IMR-90 (cell line): ENCODE measurements at regions not wholly inside any gene's neighbourhood (a gene's known extent, or its start where the extent isn't known, plus 50 kb on each side); places are given as distances from the start of the nearest gene placed in this dataset.
A peak's percentile ranks its signal among the peaks of the same experiment; 100 is the strongest.

Experiments used
- ATAC-seq: fragments of 200-7000 bp; cut with Tn5 transposase; 2 replicates; pipeline ENCODE4 v1.9.1; 2020; ENCODE audit warnings: low read depth, mild to moderate bottlenecking, moderate library complexity
- BruUV-seq: library from RNA; stranded (reverse); fragments of 400-500 nt; replicated peaks from 2 replicates; lab custom pipeline; 2021; lab: Mats Ljungman, UMichigan
- CTCF ChIA-PET: fragments of 300-600 bp; formaldehyde crosslinking; extraction: SDS; loops from one replicate; lab custom pipeline; 2021; ENCODE audit warnings: antibody characterized with exemption; lab: Yijun Ruan, JAX
- POLR2A ChIA-PET: fragments of 300-600 bp; sonication (Branson Sonifier 250); formaldehyde crosslinking; loops from one replicate; lab custom pipeline; 2022; ENCODE audit warnings: antibody characterized with exemption; ENCODE audit not compliant: unreplicated experiment; lab: Charles Lee
- DNase-seq: peaks from one replicate; pipeline ENCODE4 v3.0.0; 2013
- H2AFZ ChIP-seq: replicated peaks from 2 replicates; pipeline ENCODE3; 2013; ENCODE audit warnings: low read length, mild to moderate bottlenecking; ENCODE audit not compliant: poor library complexity
- H2AK5ac ChIP-seq: 2 replicates; pipeline ENCODE4 v1.6.1; 2013; ENCODE audit warnings: low read depth, low read length, inconsistent platforms
- H2AK9ac ChIP-seq: replicated peaks from 2 replicates; pipeline ENCODE3; 2013; ENCODE audit warnings: mild to moderate bottlenecking, low read depth, low read length, moderate library complexity; ENCODE audit not compliant: poor library complexity
- H2BK120ac ChIP-seq: 2 replicates; pipeline ENCODE4 v1.6.1; 2013; ENCODE audit warnings: low read depth, low read length, inconsistent platforms
- H2BK15ac ChIP-seq: 3 replicates; pipeline ENCODE4 v1.6.1; 2013; ENCODE audit warnings: low read depth, low read length, inconsistent platforms
- H2BK20ac ChIP-seq: 2 replicates; pipeline ENCODE4 v1.6.1; 2013; ENCODE audit warnings: low read depth, mild to moderate bottlenecking, inconsistent platforms, low read length, moderate library complexity
- H2BK5ac ChIP-seq: 2 replicates; pipeline ENCODE4 v1.6.1; 2013; ENCODE audit warnings: mild to moderate bottlenecking, low read depth, low read length, inconsistent platforms; ENCODE audit not compliant: poor library complexity, severe bottlenecking
- H3K14ac ChIP-seq: replicated peaks from 2 replicates; pipeline ENCODE4 v1.6.1; 2013; ENCODE audit warnings: low read depth, low read length, inconsistent platforms
- H3K18ac ChIP-seq: 2 replicates; pipeline ENCODE4 v1.6.1; 2013; ENCODE audit warnings: low read depth, low read length, control low read depth
- H3K23ac ChIP-seq: 2 replicates; pipeline ENCODE4 v1.6.1; 2013; ENCODE audit warnings: low read depth, low read length, inconsistent platforms
- H3K27ac ChIP-seq: 2 replicates; pipeline ENCODE4 v1.5.1; 2013; ENCODE audit warnings: mild to moderate bottlenecking, control low read depth, low read length; ENCODE audit not compliant: insufficient read depth
- H3K27me3 ChIP-seq: 2 replicates; pipeline ENCODE4 v1.6.1; 2013; ENCODE audit warnings: low read length; ENCODE audit not compliant: control insufficient read depth, insufficient read depth
- H3K36me3 ChIP-seq: 2 replicates; pipeline ENCODE4 v1.6.1; 2013; ENCODE audit warnings: low read length, mixed read lengths; ENCODE audit not compliant: control insufficient read depth, insufficient read depth
- H3K4ac ChIP-seq: 2 replicates; pipeline ENCODE4 v1.6.1; 2013; ENCODE audit warnings: low read depth, low read length, inconsistent platforms
- H3K4me1 ChIP-seq: 2 replicates; pipeline ENCODE4 v1.6.1; 2013; ENCODE audit warnings: low read length, mixed read lengths; ENCODE audit not compliant: control insufficient read depth, insufficient read depth
- H3K4me2 ChIP-seq: 2 replicates; pipeline ENCODE4 v1.6.1; 2013; ENCODE audit warnings: low read depth, mild to moderate bottlenecking, control low read depth, low read length, moderate library complexity
- H3K4me3 ChIP-seq: 2 replicates; pipeline ENCODE4 v1.5.1; 2013; ENCODE audit warnings: low read depth, mild to moderate bottlenecking, control low read depth, low read length, moderate library complexity; ENCODE audit not compliant: insufficient read depth
- H3K56ac ChIP-seq: 2 replicates; pipeline ENCODE4 v1.6.1; 2013; ENCODE audit warnings: low read length, inconsistent platforms; ENCODE audit not compliant: insufficient read depth; ENCODE audit errors: extremely low read depth
- H3K79me1 ChIP-seq, 2 experiments: 2 replicates each; pipeline ENCODE4 v1.6.1; 2013; ENCODE audit warnings: low read length in 2 of 2, inconsistent platforms in 1 of 2, low read depth in 1 of 2
- H3K9ac ChIP-seq: 2 replicates; pipeline ENCODE4 v1.6.1; 2013; ENCODE audit warnings: low read depth, low read length, control low read depth
- H3K9me1 ChIP-seq: 2 replicates; pipeline ENCODE4 v1.6.1; 2013; ENCODE audit warnings: low read length, inconsistent platforms; ENCODE audit not compliant: insufficient read depth
- H3K9me3 ChIP-seq: 2 replicates; pipeline ENCODE4 v1.6.1; 2013; ENCODE audit warnings: low read length; ENCODE audit not compliant: control insufficient read depth, insufficient read depth
- H4K20me1 ChIP-seq: 2 replicates; pipeline ENCODE4 v1.6.1; 2013; ENCODE audit warnings: low read length, inconsistent platforms; ENCODE audit not compliant: insufficient read depth
- H4K5ac ChIP-seq: 2 replicates; pipeline ENCODE4 v1.6.1; 2013; ENCODE audit warnings: mild to moderate bottlenecking, low read depth, low read length, control low read depth
- H4K8ac ChIP-seq, 2 experiments: 2 replicates each; pipeline ENCODE4 v1.6.1; 2013; ENCODE audit warnings: low read depth in 2 of 2, low read length in 2 of 2, control low read depth in 1 of 2, inconsistent platforms in 1 of 2
- H4K91ac ChIP-seq: 2 replicates; pipeline ENCODE4 v1.6.1; 2013; ENCODE audit warnings: low read depth, low read length, inconsistent platforms; ENCODE audit not compliant: insufficient read depth
- CHD1 ChIP-seq: IDR thresholded peaks from 2 replicates; pipeline ENCODE4 v1.6.1; 2012; ENCODE audit warnings: low read depth, low read length, improper control_type of control experiment
- MAFK ChIP-seq: IDR thresholded peaks from 2 replicates; pipeline ENCODE4 v1.6.1; 2012; ENCODE audit warnings: low read depth, low read length, improper control_type of control experiment
- RAD21 ChIP-seq: IDR thresholded peaks from 2 replicates; pipeline ENCODE4 v1.6.1; 2012; ENCODE audit warnings: low read length, improper control_type of control experiment
- WGBS, 2 experiments: methylation state at CpG; one replicate each; pipeline versions ENCODE4 v1.1.5 to v1.1.7; 2013; ENCODE audit warnings: missing lambda C conversion rate in 2 of 2; ENCODE audit not compliant: insufficient read length in 1 of 2; ENCODE audit errors: extremely low coverage in 2 of 2; 5-methylcytosine and 5-hydroxymethylcytosine counted together
- dilution Hi-C: fragments of 300-500 bp; cut with HindIII; formaldehyde crosslinking; loops from one replicate; pipeline ENCODE4 v1.14.3; 2018; ENCODE audit warnings: low sequenced_read_pairs; ENCODE audit not compliant: unreplicated experiment
- in situ Hi-C: fragments of 300-500 bp; cut with MboI; formaldehyde crosslinking; loops from 3 replicates; pipeline ENCODE4 v1.14.3; 2019; ENCODE audit warnings: low sequenced_read_pairs, inconsistent platforms, mixed read lengths
- intact Hi-C: fragments of 100-400 bp; cut with micrococcal nuclease; formaldehyde crosslinking; loops from 2 replicates; pipeline ENCODE4 v1.10.0; 2022

- no peak for TF ChIP-seq RAD21
Observed at GRCh38 chr6:113362301-113363047, 494.7 kb upstream of the MARCKS start (continued).

- no peaks in the 10 kb centered on the region; a peak in 1 of 4 replicates for H3K79me1 ChIP-seq
- peak overlapping the region; percentile 97 for H2BK5ac ChIP-seq
- no peak overlapping the region for H3K4me3 ChIP-seq
- H2AK5ac ChIP-seq = peak overlapping the region; percentile 98; the same call in 1 of the 2 replicates
- ATAC-seq = no peak
- peak overlapping the region; percentile 76 for H4K5ac ChIP-seq
- DNase-seq = no peak
- peak overlapping the region; percentile 79; the same call in 1 of the 2 replicates for H3K27ac ChIP-seq
- dilution Hi-C loops = no loop called here
- peaks cover 3% of the 10 kb centered on the region for H3K9me1 ChIP-seq
- peak overlapping the region; percentile 95; the same call in 1 of the 2 replicates for H3K18ac ChIP-seq
- H2AK9ac ChIP-seq = no peak overlapping the region
- intact Hi-C loops = no loop called here
- H4K20me1 ChIP-seq = no peaks in the 10 kb centered on the region
- in situ Hi-C loops = no loop called here
- peak overlapping the region; percentile 4; the same call in 1 of the 2 replicates for H3K56ac ChIP-seq
- H2AFZ ChIP-seq = peak overlapping the region; percentile 81
- H2BK20ac ChIP-seq = peak overlapping the region; percentile 93
- H3K4ac ChIP-seq = peak overlapping the region; percentile 96
- H3K4me1 ChIP-seq = peaks cover 27% of the 10 kb centered on the region
- peak overlapping the region; percentile 19; the same call in 1 of the 2 replicates for H3K4me2 ChIP-seq
- H4K8ac ChIP-seq = peak overlapping the region; percentile 76 to 94
- TF ChIP-seq MAFK (no peak), CHD1 (no peak)
- WGBS, 2 experiments = no CpG with 5 or more reads among the region's 4 CpGs
- H3K27me3 ChIP-seq = no peaks in the 10 kb centered on the region
- peak overlapping the region; percentile 96 for H4K91ac ChIP-seq
- CTCF ChIA-PET = interaction anchor here (0.6 to 0.9 kb wide), 2 partner anchors 9 to 141 kb away, joined by 3 read pairs; no protein-coding TSS in a partner anchor
- H3K23ac ChIP-seq = peak overlapping the region; percentile 60; the same call in 1 of the 2 replicates
- H3K14ac ChIP-seq = peak overlapping the region; percentile 96
- H3K9ac ChIP-seq = no peak overlapping the region
- H2BK120ac ChIP-seq = peak overlapping the region; percentile 95
- no peaks in the 10 kb centered on the region for H3K9me3 ChIP-seq
- no TSS peak for BruUV-seq
- H2BK15ac ChIP-seq = peak overlapping the region; percentile 99; the same call in 2 of the 3 replicates
- POLR2A ChIA-PET = interaction anchor here (0.6 kb wide), 1 partner anchor 13 kb away, joined by 4 read pairs; no protein-coding TSS in a partner anchor
- H3K36me3 ChIP-seq = no peaks in the 10 kb centered on the region
Observed at GRCh38 chr6:113363048-113363798, 493.9 kb upstream of the MARCKS start.
